Immature natural killer cell (primary cell): ENCODE measurements at regions not wholly inside any gene's neighbourhood (a gene's known extent, or its start where the extent isn't known, plus 50 kb on each side); places are given as distances from the start of the nearest gene placed in this dataset.

ENCODE experiments used
- DNase-seq, 3 donors: peaks; one replicate each; pipeline ENCODE4 v3.0.0; 2022; ENCODE audit warnings: mixed read lengths in 1 of 3
- H3K27ac Mint-ChIP-seq, 6 donors: one replicate each; pipeline ENCODE4 v1.8.0; 2020; ENCODE audit warnings: mixed read lengths in 6 of 6, mild to moderate bottlenecking in 5 of 6, inconsistent platforms in 4 of 6, moderate library complexity in 3 of 6
- H3K27me3 Mint-ChIP-seq, 3 donors: one replicate each; pipeline ENCODE4 v1.8.0; 2020 to 2021; ENCODE audit warnings: low read depth in 3 of 3, mild to moderate bottlenecking in 3 of 3, mixed read lengths in 3 of 3, moderate library complexity in 3 of 3, inconsistent platforms in 1 of 3
- H3K36me3 Mint-ChIP-seq, 3 donors: one replicate each; pipeline ENCODE4 v1.8.0; 2020; ENCODE audit warnings: mixed read lengths in 3 of 3, inconsistent platforms in 2 of 3, mild to moderate bottlenecking in 2 of 3
- H3K4me1 Mint-ChIP-seq, 2 donors: one replicate each; pipeline ENCODE4 v1.8.0; 2020; ENCODE audit warnings: inconsistent platforms in 2 of 2, mild to moderate bottlenecking in 2 of 2, mixed read lengths in 2 of 2, moderate library complexity in 1 of 2
- H3K4me3 Mint-ChIP-seq, 5 donors: one replicate each; pipeline ENCODE4 v1.8.0; 2020; ENCODE audit warnings: mild to moderate bottlenecking in 5 of 5, mixed read lengths in 5 of 5, inconsistent platforms in 3 of 5, moderate library complexity in 3 of 5
- H3K9me3 Mint-ChIP-seq, 6 donors: one replicate each; pipeline ENCODE4 v1.8.0; 2020; ENCODE audit warnings: mild to moderate bottlenecking in 6 of 6, mixed read lengths in 6 of 6, inconsistent platforms in 4 of 6, moderate library complexity in 3 of 6

- no peak overlapping the region for H3K27ac Mint-ChIP-seq
- peaks cover 6 to 28% (median 10%) of the 10 kb centered on the region in 3 donors for H3K27me3 Mint-ChIP-seq
- DNase-seq, result no peak
- no peaks in the 10 kb centered on the region for H3K36me3 Mint-ChIP-seq
- no peaks in the 10 kb centered on the region for H3K4me1 Mint-ChIP-seq
- no peaks in the 10 kb centered on the region for H3K9me3 Mint-ChIP-seq
- no peak overlapping the region for H3K4me3 Mint-ChIP-seq
Measured at GRCh38 chr22:27084130-27084529, 426.7 kb downstream of the MIAT start.

- no peaks in the 10 kb centered on the region for H3K36me3 Mint-ChIP-seq
- no peak overlapping the region for H3K27ac Mint-ChIP-seq
- H3K4me3 Mint-ChIP-seq, result no peak overlapping the region
- H3K4me1 Mint-ChIP-seq, result no peaks in the 10 kb centered on the region
- DNase-seq, result no peak
- H3K27me3 Mint-ChIP-seq, result peaks cover 3 to 28% (median 10%) of the 10 kb centered on the region in 3 donors
- no peaks in the 10 kb centered on the region for H3K9me3 Mint-ChIP-seq
Measured at GRCh38 chr22:27086080-27087044, 429.0 kb downstream of the MIAT start.

GRCh38 chr22:27087051-27087450 lies 429.7 kb downstream of the MIAT start:
- Mint-ChIP-seq H3K36me3 (no peaks in the 10 kb centered on the region), H3K9me3 (no peaks in the 10 kb centered on the region), H3K27me3 (peaks cover 3 to 28% (median 10%) of the 10 kb centered on the region in 3 donors), H3K4me1 (no peaks in the 10 kb centered on the region), H3K4me3 (no peak overlapping the region), H3K27ac (no peak overlapping the region)
- DNase-seq, result no peak

GRCh38 chr22:27088026-27088425 lies 430.6 kb downstream of the MIAT start:
- no peak overlapping the region for H3K4me3 Mint-ChIP-seq
- no peaks in the 10 kb centered on the region for H3K36me3 Mint-ChIP-seq
- no peak overlapping the region for H3K27ac Mint-ChIP-seq
- H3K27me3 Mint-ChIP-seq, result peaks cover 3 to 28% (median 6%) of the 10 kb centered on the region in 3 donors
- H3K9me3 Mint-ChIP-seq, result no peaks in the 10 kb centered on the region
- no peaks in the 10 kb centered on the region for H3K4me1 Mint-ChIP-seq
- DNase-seq, result no peak

- Mint-ChIP-seq H3K4me1 (no peaks in the 10 kb centered on the region), H3K4me3 (no peak overlapping the region), H3K27ac (no peak overlapping the region), H3K9me3 (no peaks in the 10 kb centered on the region), H3K36me3 (no peaks in the 10 kb centered on the region), H3K27me3 (peaks cover 2 to 28% (median 3%) of the 10 kb centered on the region in 3 donors)
- no peak for DNase-seq
Measured at GRCh38 chr22:27089264-27089663, 431.9 kb downstream of the MIAT start.

- Mint-ChIP-seq H3K36me3 (no peaks in the 10 kb centered on the region), H3K27ac (no peak overlapping the region), H3K4me3 (no peak overlapping the region)
Measured at GRCh38 chr22:27090611-27091011, 433.2 kb downstream of the MIAT start.

GRCh38 chr22:27093422-27093821 lies 436.0 kb downstream of the MIAT start:
- DNase-seq, result no peak
- H3K27me3 Mint-ChIP-seq, result peaks cover 0 to 6% (median 5%) of the 10 kb centered on the region in 3 donors
- H3K9me3 Mint-ChIP-seq, result no peaks in the 10 kb centered on the region
- no peak overlapping the region for H3K27ac Mint-ChIP-seq
- no peaks in the 10 kb centered on the region for H3K36me3 Mint-ChIP-seq
- H3K4me3 Mint-ChIP-seq, result no peak overlapping the region
- no peaks in the 10 kb centered on the region for H3K4me1 Mint-ChIP-seq

More at GRCh38 chr22:27090611-27091011, 433.2 kb downstream of the MIAT start:
- H3K27me3 Mint-ChIP-seq, result peaks cover 1 to 17% (median 2%) of the 10 kb centered on the region in 3 donors
- no peaks in the 10 kb centered on the region for H3K9me3 Mint-ChIP-seq
- H3K4me1 Mint-ChIP-seq, result no peaks in the 10 kb centered on the region
- DNase-seq, result no peak

GRCh38 chr22:27094633-27095308 lies 437.4 kb downstream of the MIAT start:
- peaks cover 0 to 7% (median 4%) of the 10 kb centered on the region in 3 donors for H3K27me3 Mint-ChIP-seq
- no peak overlapping the region for H3K4me3 Mint-ChIP-seq
- H3K9me3 Mint-ChIP-seq, result no peaks in the 10 kb centered on the region
- no peaks in the 10 kb centered on the region for H3K36me3 Mint-ChIP-seq
- H3K4me1 Mint-ChIP-seq, result no peaks in the 10 kb centered on the region
- no peak for DNase-seq
- no peak overlapping the region for H3K27ac Mint-ChIP-seq

- no peak for DNase-seq
- no peak overlapping the region for H3K4me3 Mint-ChIP-seq
Measured at GRCh38 chr22:27097506-27097905, 440.1 kb downstream of the MIAT start.

GRCh38 chr22:27097933-27098332 lies 440.5 kb downstream of the MIAT start:
- Mint-ChIP-seq H3K9me3 (no peaks in the 10 kb centered on the region), H3K4me3 (no peak overlapping the region), H3K36me3 (no peaks in the 10 kb centered on the region), H3K27ac (no peak overlapping the region), H3K27me3 (peaks cover 8 to 20% (median 10%) of the 10 kb centered on the region in 3 donors), H3K4me1 (no peaks in the 10 kb centered on the region)
- no peak for DNase-seq

More at GRCh38 chr22:27097506-27097905, 440.1 kb downstream of the MIAT start:
- no peaks in the 10 kb centered on the region for H3K9me3 Mint-ChIP-seq
- peaks cover 8 to 16% (median 9%) of the 10 kb centered on the region in 3 donors for H3K27me3 Mint-ChIP-seq
- H3K27ac Mint-ChIP-seq, result no peak overlapping the region
- no peaks in the 10 kb centered on the region for H3K36me3 Mint-ChIP-seq
- H3K4me1 Mint-ChIP-seq, result no peaks in the 10 kb centered on the region

GRCh38 chr22:27099946-27100722 lies 442.7 kb downstream of the MIAT start:
- no peak overlapping the region for H3K4me3 Mint-ChIP-seq
- H3K27me3 Mint-ChIP-seq, result peaks cover 11 to 21% (median 13%) of the 10 kb centered on the region in 3 donors
- no peaks in the 10 kb centered on the region for H3K9me3 Mint-ChIP-seq
- no peak overlapping the region for H3K27ac Mint-ChIP-seq
- DNase-seq, result no peak
- no peaks in the 10 kb centered on the region for H3K4me1 Mint-ChIP-seq
- no peaks in the 10 kb centered on the region for H3K36me3 Mint-ChIP-seq

- Mint-ChIP-seq H3K27ac (no peak overlapping the region), H3K27me3 (peaks cover 11 to 21% (median 13%) of the 10 kb centered on the region in 3 donors), H3K9me3 (no peaks in the 10 kb centered on the region), H3K4me1 (no peaks in the 10 kb centered on the region), H3K4me3 (no peak overlapping the region), H3K36me3 (no peaks in the 10 kb centered on the region)
- DNase-seq, result no peak
Measured at GRCh38 chr22:27100789-27101188, 443.4 kb downstream of the MIAT start.

GRCh38 chr22:27101288-27101687 lies 443.9 kb downstream of the MIAT start:
- H3K36me3 Mint-ChIP-seq, result no peaks in the 10 kb centered on the region
- no peak overlapping the region for H3K27ac Mint-ChIP-seq
- H3K4me3 Mint-ChIP-seq, result no peak overlapping the region
- no peaks in the 10 kb centered on the region for H3K9me3 Mint-ChIP-seq
- DNase-seq, result no peak
- no peaks in the 10 kb centered on the region for H3K4me1 Mint-ChIP-seq
- H3K27me3 Mint-ChIP-seq, result peaks cover 11 to 21% (median 11%) of the 10 kb centered on the region in 3 donors
